C4-2B (cell line): ENCODE measurements at regions not wholly inside any gene's neighbourhood (a gene's known extent, or its start where the extent isn't known, plus 50 kb on each side); places are given as distances from the start of the nearest gene placed in this dataset.

Experiments
- ZFX ChIP-seq: fragments of 450-650 bp; IDR thresholded peaks from 2 replicates; pipeline ENCODE4 v1.6.1; 2017
- TF ChIP-seq, protein P1 (sequence below): fragments of 450-650 bp; conservative IDR thresholded peaks from 2 replicates; pipeline ENCODE4 v1.5.1; 2017; ENCODE audit warnings: mild to moderate bottlenecking

DNA sequence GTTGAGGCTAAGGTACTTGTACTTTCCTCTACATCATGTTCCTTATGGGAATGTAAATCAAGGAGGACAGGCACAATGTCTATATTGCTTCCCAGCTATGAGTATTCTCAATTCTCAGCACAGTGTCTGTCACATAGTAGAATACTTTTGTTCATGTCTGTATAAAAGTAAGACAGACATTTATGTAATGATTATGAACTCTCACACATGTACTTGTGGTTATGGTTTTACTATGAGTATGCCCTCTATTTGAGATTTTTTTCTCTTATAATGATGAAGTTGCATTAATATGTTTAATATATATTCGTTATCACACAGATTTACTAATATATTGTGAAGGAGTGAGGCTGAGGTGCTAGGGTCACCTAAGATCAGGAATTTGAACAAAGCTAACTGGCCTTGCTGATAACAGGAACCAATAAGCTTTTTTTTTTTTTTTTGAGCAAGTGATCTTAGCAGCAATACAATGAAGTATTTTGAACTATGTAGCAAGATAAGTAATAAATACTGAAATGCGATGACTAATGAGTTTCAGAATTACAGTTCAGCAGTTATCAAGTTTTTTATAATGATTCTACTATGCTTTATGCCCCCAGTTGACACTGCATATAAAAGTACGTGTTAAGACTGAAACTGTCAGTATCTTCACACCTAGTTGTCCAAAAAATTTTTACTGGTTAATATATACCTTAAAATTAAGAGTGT, 623.1 kb downstream of the HTR1B start:
- TF ChIP-seq, protein P1, sequence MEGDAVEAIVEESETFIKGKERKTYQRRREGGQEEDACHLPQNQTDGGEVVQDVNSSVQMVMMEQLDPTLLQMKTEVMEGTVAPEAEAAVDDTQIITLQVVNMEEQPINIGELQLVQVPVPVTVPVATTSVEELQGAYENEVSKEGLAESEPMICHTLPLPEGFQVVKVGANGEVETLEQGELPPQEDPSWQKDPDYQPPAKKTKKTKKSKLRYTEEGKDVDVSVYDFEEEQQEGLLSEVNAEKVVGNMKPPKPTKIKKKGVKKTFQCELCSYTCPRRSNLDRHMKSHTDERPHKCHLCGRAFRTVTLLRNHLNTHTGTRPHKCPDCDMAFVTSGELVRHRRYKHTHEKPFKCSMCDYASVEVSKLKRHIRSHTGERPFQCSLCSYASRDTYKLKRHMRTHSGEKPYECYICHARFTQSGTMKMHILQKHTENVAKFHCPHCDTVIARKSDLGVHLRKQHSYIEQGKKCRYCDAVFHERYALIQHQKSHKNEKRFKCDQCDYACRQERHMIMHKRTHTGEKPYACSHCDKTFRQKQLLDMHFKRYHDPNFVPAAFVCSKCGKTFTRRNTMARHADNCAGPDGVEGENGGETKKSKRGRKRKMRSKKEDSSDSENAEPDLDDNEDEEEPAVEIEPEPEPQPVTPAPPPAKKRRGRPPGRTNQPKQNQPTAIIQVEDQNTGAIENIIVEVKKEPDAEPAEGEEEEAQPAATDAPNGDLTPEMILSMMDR: no peak
- no peak for TF ChIP-seq ZFX
